ENCODE measurements at regions not wholly inside any gene's neighbourhood (a gene's known extent, or its start where the extent isn't known, plus 50 kb on each side); places are given as distances from the start of the nearest gene placed in this dataset.

GRCh38 chr14:29028973-29029582, 262.5 kb downstream of the FOXG1 start:
- H3K4me3 Mint-ChIP-seq: no peak overlapping the region
- H3K4me1 Mint-ChIP-seq: no peaks in the 10 kb centered on the region
- peaks cover 0 to 13% (median 0%) of the 10 kb centered on the region in 3 donors for H3K36me3 Mint-ChIP-seq
- peaks cover 15 to 60% (median 29%) of the 10 kb centered on the region in 6 donors for H3K9me3 Mint-ChIP-seq
- no peak for DNase-seq
- H3K27ac Mint-ChIP-seq: no peak overlapping the region
- H3K27me3 Mint-ChIP-seq (ENCODE audit: low read depth in 3 of 3): no peaks in the 10 kb centered on the region

DNA sequence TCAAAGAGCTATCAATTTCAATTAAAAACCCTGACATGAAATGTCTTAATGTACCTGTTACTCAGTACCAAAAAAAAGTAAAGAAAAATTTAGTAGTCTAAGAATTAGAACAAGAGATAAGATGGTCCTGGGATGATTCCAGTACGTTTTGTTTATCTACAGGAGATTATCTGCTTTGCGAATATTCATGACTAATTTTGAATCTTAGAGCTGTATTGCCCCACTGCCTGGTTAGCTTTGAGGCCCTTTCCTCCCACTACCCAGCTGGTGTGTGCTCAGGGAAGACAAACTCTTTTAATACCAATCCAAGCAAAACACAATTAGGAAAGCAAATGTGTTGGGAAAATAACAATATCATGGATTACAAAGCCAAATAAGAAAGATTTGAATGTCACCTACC, 263.5 kb downstream of the FOXG1 start:
- no peak overlapping the region for H3K4me3 Mint-ChIP-seq
- no peak overlapping the region for H3K27ac Mint-ChIP-seq
- H3K27me3 Mint-ChIP-seq (ENCODE audit: low read depth in 3 of 3): no peaks in the 10 kb centered on the region
- H3K4me1 Mint-ChIP-seq: no peaks in the 10 kb centered on the region
- H3K36me3 Mint-ChIP-seq: peaks cover 0 to 13% (median 0%) of the 10 kb centered on the region in 3 donors
- peaks cover 13 to 57% (median 25%) of the 10 kb centered on the region in 6 donors for H3K9me3 Mint-ChIP-seq
- no peak for DNase-seq

DNA sequence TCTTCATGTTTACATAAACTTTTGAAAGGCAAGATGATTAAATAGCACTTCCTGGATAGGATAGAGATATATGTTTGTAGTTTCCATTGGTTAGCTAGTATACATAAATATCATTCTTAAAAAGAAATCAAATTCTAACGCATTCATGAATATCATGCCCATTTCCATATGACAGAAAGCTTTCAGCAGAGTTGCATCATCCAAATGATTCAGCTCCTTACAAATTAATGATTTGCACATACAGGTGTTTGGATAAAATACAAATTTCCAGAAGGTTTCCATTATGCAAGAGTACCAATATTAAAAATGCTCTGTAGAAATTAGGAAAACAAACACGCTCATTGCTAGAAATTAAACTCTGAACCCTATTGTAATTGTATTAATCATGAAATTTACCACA, 264.4 kb downstream of the FOXG1 start:
- no peaks in the 10 kb centered on the region for H3K4me1 Mint-ChIP-seq
- H3K27ac Mint-ChIP-seq: no peak overlapping the region
- peaks cover 13 to 59% (median 19%) of the 10 kb centered on the region in 6 donors for H3K9me3 Mint-ChIP-seq
- no peaks in the 10 kb centered on the region for H3K27me3 Mint-ChIP-seq (ENCODE audit: low read depth in 3 of 3)
- no peak for DNase-seq
- no peak overlapping the region for H3K4me3 Mint-ChIP-seq
- peaks cover 0 to 13% (median 0%) of the 10 kb centered on the region in 3 donors for H3K36me3 Mint-ChIP-seq

DNA sequence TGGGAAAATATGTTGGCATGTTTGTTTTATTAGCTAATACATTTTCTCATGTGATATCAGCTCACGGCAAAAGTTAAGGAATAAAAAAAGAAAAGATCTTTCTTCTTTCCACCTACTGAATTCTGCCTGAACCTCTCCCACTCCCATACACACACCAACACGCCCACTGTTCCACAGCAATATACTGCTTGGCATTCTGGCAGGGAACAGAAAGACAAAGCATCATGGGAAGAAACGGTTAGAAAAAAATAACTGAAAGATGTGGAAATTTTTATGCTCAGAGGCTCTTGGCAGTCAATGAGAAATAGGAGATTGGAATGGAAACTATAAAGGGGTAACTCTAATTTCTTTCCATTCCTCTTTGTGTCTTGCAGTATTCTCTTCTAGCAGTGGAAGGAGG, 268.5 kb downstream of the FOXG1 start:
- Mint-ChIP-seq H3K27me3 (ENCODE audit: low read depth in 3 of 3) (no peaks in the 10 kb centered on the region), H3K27ac (no peak overlapping the region), H3K9me3 (peaks cover 2 to 41% (median 8%) of the 10 kb centered on the region in 6 donors), H3K4me1 (no peaks in the 10 kb centered on the region), H3K4me3 (no peak overlapping the region), H3K36me3 (peaks cover 0 to 4% (median 0%) of the 10 kb centered on the region in 3 donors)
- no peak for DNase-seq

- H3K4me3 Mint-ChIP-seq: no peak overlapping the region
- H3K27ac Mint-ChIP-seq: no peak overlapping the region
- DNase-seq: no peak
- H3K27me3 Mint-ChIP-seq (ENCODE audit: low read depth in 3 of 3): no peaks in the 10 kb centered on the region
- H3K36me3 Mint-ChIP-seq: peaks cover 0 to 4% (median 0%) of the 10 kb centered on the region in 3 donors
- no peaks in the 10 kb centered on the region for H3K4me1 Mint-ChIP-seq
- peaks cover 4 to 50% (median 15%) of the 10 kb centered on the region in 6 donors for H3K9me3 Mint-ChIP-seq
These were observed 270.8 kb downstream of the FOXG1 start for GRCh38 chr14:29037411-29037810.

GRCh38 chr14:29039171-29039570, 272.6 kb downstream of the FOXG1 start:
- DNase-seq: no peak
- Mint-ChIP-seq H3K4me3 (no peak overlapping the region), H3K4me1 (no peaks in the 10 kb centered on the region), H3K27ac (no peak overlapping the region), H3K9me3 (peaks cover 5 to 59% (median 15%) of the 10 kb centered on the region in 6 donors), H3K36me3 (peaks cover 0 to 4% (median 0%) of the 10 kb centered on the region in 3 donors), H3K27me3 (ENCODE audit: low read depth in 3 of 3) (no peaks in the 10 kb centered on the region)

DNA sequence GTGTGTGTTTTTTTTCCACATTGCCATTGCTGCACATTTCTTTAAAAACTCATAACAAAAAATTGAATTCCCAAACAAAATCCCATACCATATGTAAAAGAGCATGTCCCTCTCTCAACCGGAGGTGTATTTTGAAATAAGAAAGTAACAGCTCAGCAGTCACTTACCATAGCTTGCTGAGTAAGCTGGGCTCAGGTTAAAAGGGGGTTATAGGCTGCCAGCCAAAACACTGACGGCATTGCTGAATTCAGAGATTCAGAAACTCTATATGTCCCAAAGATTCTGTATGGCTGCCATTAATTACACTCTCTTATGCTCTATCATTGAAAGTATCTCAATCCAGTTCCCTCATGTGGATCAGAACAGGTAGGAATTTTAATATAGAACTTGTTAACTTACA, 276.0 kb downstream of the FOXG1 start:
- H3K9me3 Mint-ChIP-seq: peaks cover 8 to 52% (median 18%) of the 10 kb centered on the region in 6 donors
- no peaks in the 10 kb centered on the region for H3K27me3 Mint-ChIP-seq (ENCODE audit: low read depth in 3 of 3)
- no peaks in the 10 kb centered on the region for H3K36me3 Mint-ChIP-seq
- H3K27ac Mint-ChIP-seq: no peak overlapping the region
- H3K4me1 Mint-ChIP-seq: no peaks in the 10 kb centered on the region
- no peak overlapping the region for H3K4me3 Mint-ChIP-seq
- DNase-seq: no peak

DNA sequence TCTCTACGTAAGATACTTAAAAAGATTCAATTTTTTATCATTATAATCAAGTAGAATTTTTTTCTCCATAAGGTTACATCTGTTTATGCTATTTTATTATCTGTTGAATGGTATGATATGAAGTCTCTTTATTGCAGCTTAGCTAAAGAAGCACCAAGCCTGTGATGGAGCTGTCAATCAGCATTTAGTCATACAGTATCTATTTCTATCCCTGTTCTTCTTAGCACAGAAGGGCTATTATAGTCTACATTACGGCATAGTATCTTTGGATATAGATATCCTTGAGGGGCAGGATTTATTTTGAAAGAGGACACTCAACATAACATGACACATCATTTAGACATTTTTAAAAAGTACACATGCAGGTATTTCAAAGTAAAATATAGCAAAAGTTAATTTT, 277.1 kb downstream of the FOXG1 start:
- no peak for DNase-seq
- no peaks in the 10 kb centered on the region for H3K27me3 Mint-ChIP-seq (ENCODE audit: low read depth in 3 of 3)
- H3K4me1 Mint-ChIP-seq: no peaks in the 10 kb centered on the region
- peaks cover 9 to 52% (median 19%) of the 10 kb centered on the region in 6 donors for H3K9me3 Mint-ChIP-seq
- H3K4me3 Mint-ChIP-seq: no peak overlapping the region
- no peaks in the 10 kb centered on the region for H3K36me3 Mint-ChIP-seq
- no peak overlapping the region for H3K27ac Mint-ChIP-seq

DNA sequence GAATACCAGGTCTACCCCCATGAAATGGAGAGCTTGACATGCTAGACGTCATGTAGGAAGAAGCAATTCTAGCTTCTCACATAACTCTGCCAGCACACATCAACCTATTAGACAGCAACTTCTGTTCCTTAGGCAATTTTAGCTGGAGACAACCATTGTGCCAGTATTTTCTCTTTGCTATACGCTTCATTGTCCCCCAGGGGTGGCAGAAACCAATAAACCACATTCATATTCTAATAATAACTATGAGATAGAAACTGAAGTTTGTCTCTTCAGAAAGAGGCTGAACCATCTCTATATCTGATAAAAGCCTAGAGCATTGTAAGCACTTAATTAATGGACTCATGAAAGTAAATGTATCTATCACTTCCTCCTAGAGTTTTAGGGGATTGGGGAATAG, 278.6 kb downstream of the FOXG1 start:
- Mint-ChIP-seq H3K27me3 (ENCODE audit: low read depth in 3 of 3) (no peaks in the 10 kb centered on the region), H3K36me3 (no peaks in the 10 kb centered on the region), H3K27ac (no peak overlapping the region), H3K9me3 (peaks cover 3 to 54% (median 16%) of the 10 kb centered on the region in 6 donors), H3K4me1 (no peaks in the 10 kb centered on the region), H3K4me3 (no peak overlapping the region)
- no peak for DNase-seq

- Mint-ChIP-seq H3K27me3 (ENCODE audit: low read depth in 3 of 3) (no peaks in the 10 kb centered on the region), H3K27ac (no peak overlapping the region), H3K36me3 (no peaks in the 10 kb centered on the region), H3K4me1 (no peaks in the 10 kb centered on the region), H3K9me3 (peaks cover 7 to 50% (median 15%) of the 10 kb centered on the region in 6 donors), H3K4me3 (no peak overlapping the region)
- no peak for DNase-seq
These were observed 287.5 kb downstream of the FOXG1 start for GRCh38 chr14:29054119-29054518.

DNA sequence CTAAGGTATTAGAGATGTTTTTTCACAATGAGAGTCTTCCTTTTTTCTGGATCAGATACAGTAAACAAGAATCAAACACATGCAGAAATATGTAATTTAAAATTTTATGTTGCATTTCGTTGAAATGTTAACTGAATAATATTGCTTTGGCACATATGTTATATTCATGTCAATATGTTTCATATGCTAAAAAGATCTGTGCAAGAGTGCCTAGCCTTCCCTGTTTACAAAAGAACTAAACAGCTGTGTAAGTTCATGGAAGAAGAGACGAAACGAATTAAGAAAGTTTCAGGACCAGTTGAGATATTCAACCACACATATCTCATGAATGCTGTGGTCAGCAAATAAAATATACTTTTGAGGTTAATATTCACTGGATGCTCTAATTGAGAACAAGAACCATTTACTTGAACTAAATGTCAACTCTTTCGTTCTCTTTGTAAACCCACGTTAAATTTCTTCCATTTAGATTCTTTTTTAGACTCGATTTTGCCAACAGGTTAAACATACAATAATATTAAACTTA, 289.5 kb downstream of the FOXG1 start:
- Mint-ChIP-seq H3K4me3 (no peak overlapping the region), H3K4me1 (no peaks in the 10 kb centered on the region), H3K27me3 (ENCODE audit: low read depth in 3 of 3) (peaks cover 0 to 1% (median 0%) of the 10 kb centered on the region in 3 donors), H3K36me3 (no peaks in the 10 kb centered on the region), H3K9me3 (peaks cover 7 to 44% (median 17%) of the 10 kb centered on the region in 6 donors), H3K27ac (no peak overlapping the region)
- no peak for DNase-seq

DNA sequence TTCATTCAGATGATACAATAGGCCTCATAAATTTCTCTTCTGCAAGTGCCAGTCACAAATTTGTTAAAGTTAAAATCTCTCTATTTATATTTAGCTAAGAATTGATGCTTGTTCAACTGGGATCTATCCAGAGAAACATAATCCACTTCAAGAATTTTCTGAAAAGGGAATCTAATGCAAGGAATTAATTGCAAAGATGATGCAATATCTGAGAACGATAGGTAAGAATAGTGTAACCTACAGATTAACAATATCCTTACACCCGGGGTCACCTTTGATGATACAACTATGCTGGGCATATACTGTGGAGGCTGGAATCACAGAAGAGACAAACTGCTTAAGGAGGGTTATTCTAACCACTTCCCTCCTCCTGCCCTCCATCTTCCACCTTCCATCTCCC, 295.1 kb downstream of the FOXG1 start:
- no peak for DNase-seq
- H3K27ac Mint-ChIP-seq: no peak overlapping the region
- H3K36me3 Mint-ChIP-seq: no peaks in the 10 kb centered on the region
- no peaks in the 10 kb centered on the region for H3K4me1 Mint-ChIP-seq
- H3K9me3 Mint-ChIP-seq: peaks cover 4 to 47% (median 16%) of the 10 kb centered on the region in 6 donors
- H3K27me3 Mint-ChIP-seq (ENCODE audit: low read depth in 3 of 3): peaks cover 0 to 1% (median 0%) of the 10 kb centered on the region in 3 donors
- H3K4me3 Mint-ChIP-seq: no peak overlapping the region

GRCh38 chr14:29062466-29062865, 295.9 kb downstream of the FOXG1 start:
- Mint-ChIP-seq H3K27ac (no peak overlapping the region), H3K27me3 (ENCODE audit: low read depth in 3 of 3) (peaks cover 0 to 2% (median 1%) of the 10 kb centered on the region in 3 donors), H3K4me1 (no peaks in the 10 kb centered on the region), H3K9me3 (peaks cover 4 to 53% (median 16%) of the 10 kb centered on the region in 6 donors), H3K4me3 (no peak overlapping the region), H3K36me3 (no peaks in the 10 kb centered on the region)
- no peak for DNase-seq

DNA sequence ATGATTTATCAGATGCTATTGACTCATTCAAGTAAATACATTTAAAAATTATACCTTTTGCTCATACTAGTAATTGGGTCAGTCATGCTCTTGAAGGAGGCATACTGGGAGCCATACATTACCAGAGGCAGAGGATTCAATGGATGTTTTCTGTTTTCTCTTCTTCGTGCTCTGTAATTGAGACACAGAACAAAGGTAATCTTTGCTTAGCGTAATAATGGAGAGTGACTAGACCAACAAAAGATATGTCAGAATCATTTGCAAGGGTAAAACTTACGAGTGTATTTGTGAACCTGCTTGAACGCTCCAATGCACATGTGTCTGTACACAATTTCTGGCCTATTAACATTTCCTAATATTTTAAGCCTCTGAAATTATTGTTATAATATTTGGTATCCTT, 296.4 kb downstream of the FOXG1 start:
- DNase-seq: no peak
- Mint-ChIP-seq H3K9me3 (peaks cover 6 to 58% (median 16%) of the 10 kb centered on the region in 6 donors), H3K36me3 (no peaks in the 10 kb centered on the region), H3K27me3 (ENCODE audit: low read depth in 3 of 3) (peaks cover 0 to 2% (median 1%) of the 10 kb centered on the region in 3 donors), H3K4me3 (no peak overlapping the region), H3K4me1 (no peaks in the 10 kb centered on the region), H3K27ac (no peak overlapping the region)
